ENCODE measurements at regions not wholly inside any gene's neighbourhood (a gene's known extent, or its start where the extent isn't known, plus 50 kb on each side); places are given as distances from the start of the nearest gene placed in this dataset.

DNA sequence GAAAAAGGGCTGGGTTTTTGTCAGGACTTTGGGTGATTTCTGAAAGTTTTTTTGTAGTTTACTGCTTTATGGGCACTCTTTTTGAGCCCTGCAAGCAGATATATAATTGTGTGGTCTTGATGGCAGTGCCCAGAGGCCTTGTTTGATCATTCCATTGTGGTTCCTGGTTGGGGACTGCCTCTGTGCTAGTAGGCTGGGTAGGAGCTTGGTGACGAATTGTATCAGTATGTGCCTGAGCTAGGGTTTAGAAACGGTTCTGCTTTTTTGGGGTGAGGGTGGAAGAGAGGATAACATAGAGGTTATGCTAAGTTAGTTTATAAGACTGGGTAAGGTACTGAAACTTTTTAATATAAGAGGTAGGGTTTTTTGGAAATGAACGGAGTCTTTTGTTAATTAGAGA, 139.7 kb upstream of the ETV3 start:
- H3K4me1 ChIP-seq (ENCODE audit: control insufficient read depth in 1 of 2, insufficient read depth in 2 of 2, low read length in 2 of 2) = no peaks in the 10 kb centered on the region
- H3K27ac ChIP-seq (ENCODE audit: low read depth in 1 of 2, low read length in 2 of 2) = no peak overlapping the region
- H3K27ac Mint-ChIP-seq = no peak overlapping the region
- intact Hi-C loops (cut with micrococcal nuclease) = no loop called here
- H3K36me3 ChIP-seq (replicated peaks in 1 of 2; ENCODE audit: control insufficient read depth in 1 of 2, insufficient read depth in 2 of 2, low read length in 2 of 2) = no peaks in the 10 kb centered on the region
- 61% methylated on average over 3 of the region's 3 CpGs for WGBS (ENCODE audit: insufficient coverage)
- H3K36me3 Mint-ChIP-seq = no peaks in the 10 kb centered on the region
- no peaks in the 10 kb centered on the region for H3K79me2 ChIP-seq (ENCODE audit: insufficient read depth, low read length)
- H4K20me1 ChIP-seq (ENCODE audit: insufficient read depth, low read length) = no peaks in the 10 kb centered on the region
- no peak overlapping the region for H3K4me3 ChIP-seq (replicated peaks in 1 of 3; ENCODE audit: low read depth in 2 of 3, low read length in 3 of 3)
- no peak overlapping the region for H3K9ac ChIP-seq (ENCODE audit: insufficient read depth, low read length, poor library complexity, severe bottlenecking)
- H3K4me1 Mint-ChIP-seq = peaks cover 5% of the 10 kb centered on the region
- H2AFZ ChIP-seq (ENCODE audit: insufficient read depth, low read depth, low read length, poor library complexity, severe bottlenecking) = no peak overlapping the region
- TF ChIP-seq, protein P1, sequence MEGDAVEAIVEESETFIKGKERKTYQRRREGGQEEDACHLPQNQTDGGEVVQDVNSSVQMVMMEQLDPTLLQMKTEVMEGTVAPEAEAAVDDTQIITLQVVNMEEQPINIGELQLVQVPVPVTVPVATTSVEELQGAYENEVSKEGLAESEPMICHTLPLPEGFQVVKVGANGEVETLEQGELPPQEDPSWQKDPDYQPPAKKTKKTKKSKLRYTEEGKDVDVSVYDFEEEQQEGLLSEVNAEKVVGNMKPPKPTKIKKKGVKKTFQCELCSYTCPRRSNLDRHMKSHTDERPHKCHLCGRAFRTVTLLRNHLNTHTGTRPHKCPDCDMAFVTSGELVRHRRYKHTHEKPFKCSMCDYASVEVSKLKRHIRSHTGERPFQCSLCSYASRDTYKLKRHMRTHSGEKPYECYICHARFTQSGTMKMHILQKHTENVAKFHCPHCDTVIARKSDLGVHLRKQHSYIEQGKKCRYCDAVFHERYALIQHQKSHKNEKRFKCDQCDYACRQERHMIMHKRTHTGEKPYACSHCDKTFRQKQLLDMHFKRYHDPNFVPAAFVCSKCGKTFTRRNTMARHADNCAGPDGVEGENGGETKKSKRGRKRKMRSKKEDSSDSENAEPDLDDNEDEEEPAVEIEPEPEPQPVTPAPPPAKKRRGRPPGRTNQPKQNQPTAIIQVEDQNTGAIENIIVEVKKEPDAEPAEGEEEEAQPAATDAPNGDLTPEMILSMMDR (IDR thresholded peaks at IDR 0.05) = no peak
- no peak for DNase-seq
- H3K9me3 Mint-ChIP-seq = peaks cover 0 to 5% (median 0%) of the 10 kb centered on the region in 7 donors
- H3K9me3 ChIP-seq (replicated peaks in 1 of 2; ENCODE audit: control insufficient read depth in 1 of 2, insufficient read depth in 1 of 2, low read length in 2 of 2) = no peaks in the 10 kb centered on the region
- no peak overlapping the region for H3K4me3 Mint-ChIP-seq
- peaks cover 3 to 17% (median 9%) of the 10 kb centered on the region in 3 donors for H3K27me3 Mint-ChIP-seq (ENCODE audit: low read depth in 3 of 3)
- H3K4me2 ChIP-seq (replicated peaks; ENCODE audit: extremely low read depth, low read length, poor library complexity, severe bottlenecking) = no peak overlapping the region
- peaks cover 16 to 29% of the 10 kb centered on the region in 2 donors for H3K27me3 ChIP-seq (ENCODE audit: control insufficient read depth in 2 of 2, insufficient read depth in 2 of 2, low read length in 2 of 2)

DNA sequence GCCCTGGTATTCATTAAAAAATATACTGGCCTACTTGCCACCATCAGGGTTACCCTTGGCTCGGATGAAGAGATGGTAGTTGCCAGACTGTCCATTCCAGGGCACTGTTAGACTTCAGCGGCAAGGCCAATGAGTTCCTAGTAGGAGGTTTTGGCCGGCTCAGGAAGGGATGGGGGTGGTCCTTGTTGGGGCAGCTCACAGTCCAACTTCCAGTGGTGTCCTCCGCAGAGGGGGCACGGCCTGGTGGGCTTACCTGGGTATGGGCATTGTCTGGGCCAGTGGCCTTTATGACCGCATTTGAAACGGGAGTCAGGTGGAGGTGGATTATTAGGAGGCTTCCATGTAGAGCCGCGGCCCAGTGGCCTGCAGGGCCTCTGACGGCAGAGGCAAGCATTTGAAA, 139.1 kb upstream of the ETV3 start:
- H3K36me3 ChIP-seq (replicated peaks in 1 of 2; ENCODE audit: control insufficient read depth in 1 of 2, insufficient read depth in 2 of 2, low read length in 2 of 2) = no peaks in the 10 kb centered on the region
- intact Hi-C loops (cut with micrococcal nuclease) = no loop called here
- DNase-seq = no peak
- Mint-ChIP-seq H3K9me3 (peaks cover 0 to 5% (median 0%) of the 10 kb centered on the region in 7 donors), H3K27ac (no peak overlapping the region), H3K36me3 (no peaks in the 10 kb centered on the region), H3K4me3 (no peak overlapping the region), H3K27me3 (ENCODE audit: low read depth in 3 of 3) (peaks cover 3 to 13% (median 8%) of the 10 kb centered on the region in 3 donors), H3K4me1 (peaks cover 5% of the 10 kb centered on the region)
- H3K9me3 ChIP-seq (replicated peaks in 1 of 2; ENCODE audit: control insufficient read depth in 1 of 2, insufficient read depth in 1 of 2, low read length in 2 of 2) = no peaks in the 10 kb centered on the region
- no peak overlapping the region for H3K4me3 ChIP-seq (replicated peaks in 1 of 3; ENCODE audit: low read depth in 2 of 3, low read length in 3 of 3)
- WGBS (ENCODE audit: insufficient coverage) = 96% methylated on average over 6 of the region's 10 CpGs
- no peak overlapping the region for H3K4me2 ChIP-seq (replicated peaks; ENCODE audit: extremely low read depth, low read length, poor library complexity, severe bottlenecking)
- H3K27me3 ChIP-seq (ENCODE audit: control insufficient read depth in 2 of 2, insufficient read depth in 2 of 2, low read length in 2 of 2) = peaks cover 13 to 26% of the 10 kb centered on the region in 2 donors
- H3K79me2 ChIP-seq (ENCODE audit: insufficient read depth, low read length) = no peaks in the 10 kb centered on the region
- no peak overlapping the region for H3K27ac ChIP-seq (ENCODE audit: low read depth in 1 of 2, low read length in 2 of 2)
- no peak overlapping the region for H3K9ac ChIP-seq (ENCODE audit: insufficient read depth, low read length, poor library complexity, severe bottlenecking)
- no peaks in the 10 kb centered on the region for H4K20me1 ChIP-seq (ENCODE audit: insufficient read depth, low read length)
- no peaks in the 10 kb centered on the region for H3K4me1 ChIP-seq (ENCODE audit: control insufficient read depth in 1 of 2, insufficient read depth in 2 of 2, low read length in 2 of 2)
- H2AFZ ChIP-seq (ENCODE audit: insufficient read depth, low read depth, low read length, poor library complexity, severe bottlenecking) = no peak overlapping the region
- TF ChIP-seq, protein P1 (IDR thresholded peaks at IDR 0.05) = no peak

Measured in CD14-positive monocyte (primary cell).